Ishikawa (cell line): ENCODE measurements at regions not wholly inside any gene's neighbourhood (a gene's known extent, or its start where the extent isn't known, plus 50 kb on each side); places are given as distances from the start of the nearest gene placed in this dataset.

Experiments
- CEBPB ChIP-seq: IDR thresholded peaks from 2 replicates; pipeline ENCODE4 v1.6.1; 2012
- CREB1 ChIP-seq: IDR thresholded peaks from 2 replicates; pipeline ENCODE4 v1.6.1; 2012; ENCODE audit warnings: low read depth
- EGR1 ChIP-seq: IDR thresholded peaks from 2 replicates; pipeline ENCODE4 v1.6.1; 2012
- EP300 ChIP-seq: IDR thresholded peaks from 2 replicates; pipeline ENCODE4 v1.6.1; 2012; ENCODE audit warnings: borderline replicate concordance
- FOXM1 ChIP-seq: IDR thresholded peaks from 2 replicates; pipeline ENCODE4 v1.6.1; 2012; ENCODE audit warnings: low read depth, borderline replicate concordance
- NFIC ChIP-seq: IDR thresholded peaks from 2 replicates; pipeline ENCODE4 v1.6.1; 2012
- RAD21 ChIP-seq: IDR thresholded peaks from 2 replicates; pipeline ENCODE4 v1.6.1; 2012; ENCODE audit warnings: low read depth
- TAF1 ChIP-seq: IDR thresholded peaks from 2 replicates; pipeline ENCODE4 v1.6.1; 2012; ENCODE audit warnings: low read depth, mild to moderate bottlenecking
- TCF12 ChIP-seq: IDR thresholded peaks from 2 replicates; pipeline ENCODE4 v1.6.1; 2012; ENCODE audit warnings: low read depth
- TEAD4 ChIP-seq: IDR thresholded peaks from 2 replicates; pipeline ENCODE4 v1.6.1; 2012
- YY1 ChIP-seq: IDR thresholded peaks from 2 replicates; pipeline ENCODE4 v1.6.1; 2012; ENCODE audit warnings: low read depth
- ZBTB7A ChIP-seq: IDR thresholded peaks from 2 replicates; pipeline ENCODE4 v1.6.1; 2012; ENCODE audit warnings: low read depth
- TF ChIP-seq, protein P1 (sequence below): IDR thresholded peaks from 2 replicates; pipeline ENCODE4 v1.6.1; 2012; ENCODE audit warnings: low read depth, mild to moderate bottlenecking
- TF ChIP-seq, protein P2 (sequence below): IDR thresholded peaks from 2 replicates; pipeline ENCODE4 v1.6.1; 2012
- TF ChIP-seq, protein P3 (sequence below): IDR thresholded peaks from 2 replicates; pipeline ENCODE4 v1.6.1; 2012

DNA sequence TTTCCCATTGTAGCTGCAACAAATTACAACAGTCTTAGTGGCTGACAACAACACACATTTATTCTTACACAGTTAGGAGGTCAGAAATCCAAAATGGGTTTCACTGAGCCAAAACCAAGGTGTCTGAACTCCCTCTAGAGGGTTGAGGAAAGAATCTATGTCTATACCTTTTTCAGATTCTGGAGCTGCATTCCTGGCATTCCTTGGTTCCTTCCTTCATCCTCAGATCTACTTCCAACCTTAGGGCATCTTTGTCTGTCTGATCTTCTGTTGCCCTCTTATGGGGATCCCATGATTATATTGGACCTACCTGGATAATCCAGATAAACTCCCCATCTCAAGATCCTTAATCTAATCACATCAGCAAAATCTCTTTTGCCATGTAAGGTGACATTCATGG, 540.9 kb upstream of the MAP3K7 start:
- TF ChIP-seq YY1 (no peak), EP300 (no peak), FOXM1 (no peak), TEAD4 (0 out of 2 replicates have a peak, but pooled peaks have one; percentile 17)

DNA sequence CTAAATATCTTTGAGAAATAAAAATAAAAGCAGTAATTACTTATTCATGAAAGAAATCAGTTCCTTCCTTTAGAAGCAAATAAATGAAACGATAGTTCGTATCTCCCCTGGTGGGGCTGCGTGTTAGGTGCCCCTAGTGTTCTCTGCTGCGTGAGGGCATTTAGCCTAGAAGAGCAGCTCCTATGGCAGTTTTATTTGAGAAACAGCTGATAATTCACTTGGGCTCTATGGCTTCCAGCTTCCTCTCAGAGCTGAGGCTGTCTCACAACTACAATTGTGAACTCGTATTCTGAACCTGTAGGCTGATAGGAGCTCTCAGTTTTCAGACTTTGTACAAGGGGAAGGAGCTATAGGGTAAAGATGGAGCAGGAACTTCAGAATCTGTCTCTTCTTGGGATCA, 540.0 kb upstream of the MAP3K7 start:
- TF ChIP-seq RAD21 (no peak), TCF12 (no peak)

DNA sequence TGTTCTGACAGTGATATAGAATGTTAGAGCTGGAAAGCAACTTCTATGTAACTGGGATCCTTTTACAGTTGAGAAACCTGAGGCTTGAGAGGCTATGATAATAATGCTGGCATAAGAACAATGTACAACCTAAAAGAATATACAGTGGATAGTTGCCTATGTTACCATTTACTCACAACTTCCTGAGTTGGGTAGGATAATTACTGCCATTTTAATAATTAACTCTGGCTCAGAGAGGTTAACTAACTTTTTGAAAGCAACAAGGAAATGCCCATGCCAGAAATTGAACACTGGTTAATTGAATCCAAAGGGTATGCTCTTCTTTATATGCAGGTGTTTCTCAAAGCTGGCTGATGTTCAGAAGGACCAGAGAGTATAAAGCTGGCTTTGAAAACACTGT, 530.7 kb upstream of the MAP3K7 start:
- TF ChIP-seq, protein P1, sequence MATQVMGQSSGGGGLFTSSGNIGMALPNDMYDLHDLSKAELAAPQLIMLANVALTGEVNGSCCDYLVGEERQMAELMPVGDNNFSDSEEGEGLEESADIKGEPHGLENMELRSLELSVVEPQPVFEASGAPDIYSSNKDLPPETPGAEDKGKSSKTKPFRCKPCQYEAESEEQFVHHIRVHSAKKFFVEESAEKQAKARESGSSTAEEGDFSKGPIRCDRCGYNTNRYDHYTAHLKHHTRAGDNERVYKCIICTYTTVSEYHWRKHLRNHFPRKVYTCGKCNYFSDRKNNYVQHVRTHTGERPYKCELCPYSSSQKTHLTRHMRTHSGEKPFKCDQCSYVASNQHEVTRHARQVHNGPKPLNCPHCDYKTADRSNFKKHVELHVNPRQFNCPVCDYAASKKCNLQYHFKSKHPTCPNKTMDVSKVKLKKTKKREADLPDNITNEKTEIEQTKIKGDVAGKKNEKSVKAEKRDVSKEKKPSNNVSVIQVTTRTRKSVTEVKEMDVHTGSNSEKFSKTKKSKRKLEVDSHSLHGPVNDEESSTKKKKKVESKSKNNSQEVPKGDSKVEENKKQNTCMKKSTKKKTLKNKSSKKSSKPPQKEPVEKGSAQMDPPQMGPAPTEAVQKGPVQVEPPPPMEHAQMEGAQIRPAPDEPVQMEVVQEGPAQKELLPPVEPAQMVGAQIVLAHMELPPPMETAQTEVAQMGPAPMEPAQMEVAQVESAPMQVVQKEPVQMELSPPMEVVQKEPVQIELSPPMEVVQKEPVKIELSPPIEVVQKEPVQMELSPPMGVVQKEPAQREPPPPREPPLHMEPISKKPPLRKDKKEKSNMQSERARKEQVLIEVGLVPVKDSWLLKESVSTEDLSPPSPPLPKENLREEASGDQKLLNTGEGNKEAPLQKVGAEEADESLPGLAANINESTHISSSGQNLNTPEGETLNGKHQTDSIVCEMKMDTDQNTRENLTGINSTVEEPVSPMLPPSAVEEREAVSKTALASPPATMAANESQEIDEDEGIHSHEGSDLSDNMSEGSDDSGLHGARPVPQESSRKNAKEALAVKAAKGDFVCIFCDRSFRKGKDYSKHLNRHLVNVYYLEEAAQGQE, result no peak
- TF ChIP-seq TCF12, result no peak
- TF ChIP-seq EP300, result no peak
- TF ChIP-seq TEAD4, result no peak
- TF ChIP-seq CREB1, result no peak
- TF ChIP-seq RAD21, result no peak
- no peak for TF ChIP-seq NFIC
- TF ChIP-seq ZBTB7A, result no peak
- TF ChIP-seq, protein P2, sequence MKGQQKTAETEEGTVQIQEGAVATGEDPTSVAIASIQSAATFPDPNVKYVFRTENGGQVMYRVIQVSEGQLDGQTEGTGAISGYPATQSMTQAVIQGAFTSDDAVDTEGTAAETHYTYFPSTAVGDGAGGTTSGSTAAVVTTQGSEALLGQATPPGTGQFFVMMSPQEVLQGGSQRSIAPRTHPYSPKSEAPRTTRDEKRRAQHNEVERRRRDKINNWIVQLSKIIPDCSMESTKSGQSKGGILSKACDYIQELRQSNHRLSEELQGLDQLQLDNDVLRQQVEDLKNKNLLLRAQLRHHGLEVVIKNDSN, result no peak
- no peak for TF ChIP-seq FOXM1

DNA sequence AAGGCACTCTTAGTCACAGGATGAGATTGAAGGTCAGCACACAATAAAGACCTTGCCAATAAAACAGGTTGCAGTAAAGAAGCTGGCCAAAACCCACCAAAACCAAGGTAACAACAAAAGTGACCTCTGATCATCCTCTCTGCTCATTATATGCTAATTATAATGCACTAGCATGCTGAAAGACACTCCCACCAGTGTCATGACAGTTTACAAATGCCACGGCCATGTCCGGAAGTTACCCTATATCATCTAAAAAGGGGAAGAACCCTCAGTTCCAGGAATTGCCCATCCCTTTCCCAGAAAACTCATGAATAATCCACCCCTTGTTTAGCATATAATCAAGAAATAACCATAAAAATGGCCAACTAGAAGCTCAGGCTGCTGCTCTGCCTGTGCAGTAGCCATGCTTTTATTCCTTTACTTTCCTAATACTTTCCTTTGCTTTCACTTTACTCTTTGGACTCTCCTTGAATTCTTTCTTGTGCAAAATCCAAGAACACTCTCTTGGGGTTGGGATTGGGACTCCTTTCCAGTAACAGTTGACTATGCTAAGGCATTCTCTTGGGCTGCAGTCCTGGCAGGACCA, 527.3 kb upstream of the MAP3K7 start:
- no peak for TF ChIP-seq FOXM1
- TF ChIP-seq EP300, result no peak
- no peak for TF ChIP-seq ZBTB7A
- TF ChIP-seq TEAD4, result no peak
- TF ChIP-seq TCF12, result no peak
- no peak for TF ChIP-seq CEBPB
- TF ChIP-seq NFIC, result no peak
- TF ChIP-seq TAF1, result no peak
- TF ChIP-seq YY1, result no peak
- TF ChIP-seq, protein P2, result no peak
- TF ChIP-seq, protein P3, sequence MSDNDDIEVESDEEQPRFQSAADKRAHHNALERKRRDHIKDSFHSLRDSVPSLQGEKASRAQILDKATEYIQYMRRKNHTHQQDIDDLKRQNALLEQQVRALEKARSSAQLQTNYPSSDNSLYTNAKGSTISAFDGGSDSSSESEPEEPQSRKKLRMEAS, result no peak
- no peak for TF ChIP-seq RAD21
- TF ChIP-seq, protein P1, result no peak
- TF ChIP-seq EGR1, result no peak
- TF ChIP-seq CREB1, result no peak

DNA sequence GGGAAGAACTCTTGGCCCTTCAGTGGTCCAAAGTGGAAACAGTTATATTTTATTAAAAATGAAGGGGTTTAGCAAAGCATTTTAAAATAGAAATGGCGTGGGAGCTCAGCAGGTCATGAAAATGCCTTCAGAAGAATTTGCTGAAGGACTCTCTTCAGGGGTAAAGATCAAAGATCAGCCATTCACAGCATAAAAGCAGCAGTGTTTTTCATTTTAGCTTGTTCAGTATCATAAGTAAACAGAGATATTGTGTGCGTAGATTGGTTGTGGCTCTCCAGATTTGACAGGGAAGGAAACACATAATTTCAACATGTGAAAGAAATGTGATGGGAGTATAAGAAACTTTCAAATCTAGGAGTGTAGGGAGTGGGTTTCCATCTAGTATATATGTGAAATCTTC, 519.2 kb upstream of the MAP3K7 start:
- no peak for TF ChIP-seq TAF1
- TF ChIP-seq, protein P1, result no peak
- TF ChIP-seq NFIC, result no peak
- TF ChIP-seq, protein P3, result no peak
- TF ChIP-seq, protein P2, result no peak
- TF ChIP-seq FOXM1, result no peak
- no peak for TF ChIP-seq CREB1
- no peak for TF ChIP-seq TCF12
- no peak for TF ChIP-seq EP300
- TF ChIP-seq YY1, result no peak
- TF ChIP-seq ZBTB7A, result no peak
- TF ChIP-seq EGR1, result no peak
